ENCODE measurements at regions not wholly inside any gene's neighbourhood (a gene's known extent, or its start where the extent isn't known, plus 50 kb on each side); places are given as distances from the start of the nearest gene placed in this dataset.

- TF ChIP-seq ZBTB11 (CRISPR knock-in tag; IDR thresholded peaks at IDR 0.05) = no peak
- TF ChIP-seq, protein P1, sequence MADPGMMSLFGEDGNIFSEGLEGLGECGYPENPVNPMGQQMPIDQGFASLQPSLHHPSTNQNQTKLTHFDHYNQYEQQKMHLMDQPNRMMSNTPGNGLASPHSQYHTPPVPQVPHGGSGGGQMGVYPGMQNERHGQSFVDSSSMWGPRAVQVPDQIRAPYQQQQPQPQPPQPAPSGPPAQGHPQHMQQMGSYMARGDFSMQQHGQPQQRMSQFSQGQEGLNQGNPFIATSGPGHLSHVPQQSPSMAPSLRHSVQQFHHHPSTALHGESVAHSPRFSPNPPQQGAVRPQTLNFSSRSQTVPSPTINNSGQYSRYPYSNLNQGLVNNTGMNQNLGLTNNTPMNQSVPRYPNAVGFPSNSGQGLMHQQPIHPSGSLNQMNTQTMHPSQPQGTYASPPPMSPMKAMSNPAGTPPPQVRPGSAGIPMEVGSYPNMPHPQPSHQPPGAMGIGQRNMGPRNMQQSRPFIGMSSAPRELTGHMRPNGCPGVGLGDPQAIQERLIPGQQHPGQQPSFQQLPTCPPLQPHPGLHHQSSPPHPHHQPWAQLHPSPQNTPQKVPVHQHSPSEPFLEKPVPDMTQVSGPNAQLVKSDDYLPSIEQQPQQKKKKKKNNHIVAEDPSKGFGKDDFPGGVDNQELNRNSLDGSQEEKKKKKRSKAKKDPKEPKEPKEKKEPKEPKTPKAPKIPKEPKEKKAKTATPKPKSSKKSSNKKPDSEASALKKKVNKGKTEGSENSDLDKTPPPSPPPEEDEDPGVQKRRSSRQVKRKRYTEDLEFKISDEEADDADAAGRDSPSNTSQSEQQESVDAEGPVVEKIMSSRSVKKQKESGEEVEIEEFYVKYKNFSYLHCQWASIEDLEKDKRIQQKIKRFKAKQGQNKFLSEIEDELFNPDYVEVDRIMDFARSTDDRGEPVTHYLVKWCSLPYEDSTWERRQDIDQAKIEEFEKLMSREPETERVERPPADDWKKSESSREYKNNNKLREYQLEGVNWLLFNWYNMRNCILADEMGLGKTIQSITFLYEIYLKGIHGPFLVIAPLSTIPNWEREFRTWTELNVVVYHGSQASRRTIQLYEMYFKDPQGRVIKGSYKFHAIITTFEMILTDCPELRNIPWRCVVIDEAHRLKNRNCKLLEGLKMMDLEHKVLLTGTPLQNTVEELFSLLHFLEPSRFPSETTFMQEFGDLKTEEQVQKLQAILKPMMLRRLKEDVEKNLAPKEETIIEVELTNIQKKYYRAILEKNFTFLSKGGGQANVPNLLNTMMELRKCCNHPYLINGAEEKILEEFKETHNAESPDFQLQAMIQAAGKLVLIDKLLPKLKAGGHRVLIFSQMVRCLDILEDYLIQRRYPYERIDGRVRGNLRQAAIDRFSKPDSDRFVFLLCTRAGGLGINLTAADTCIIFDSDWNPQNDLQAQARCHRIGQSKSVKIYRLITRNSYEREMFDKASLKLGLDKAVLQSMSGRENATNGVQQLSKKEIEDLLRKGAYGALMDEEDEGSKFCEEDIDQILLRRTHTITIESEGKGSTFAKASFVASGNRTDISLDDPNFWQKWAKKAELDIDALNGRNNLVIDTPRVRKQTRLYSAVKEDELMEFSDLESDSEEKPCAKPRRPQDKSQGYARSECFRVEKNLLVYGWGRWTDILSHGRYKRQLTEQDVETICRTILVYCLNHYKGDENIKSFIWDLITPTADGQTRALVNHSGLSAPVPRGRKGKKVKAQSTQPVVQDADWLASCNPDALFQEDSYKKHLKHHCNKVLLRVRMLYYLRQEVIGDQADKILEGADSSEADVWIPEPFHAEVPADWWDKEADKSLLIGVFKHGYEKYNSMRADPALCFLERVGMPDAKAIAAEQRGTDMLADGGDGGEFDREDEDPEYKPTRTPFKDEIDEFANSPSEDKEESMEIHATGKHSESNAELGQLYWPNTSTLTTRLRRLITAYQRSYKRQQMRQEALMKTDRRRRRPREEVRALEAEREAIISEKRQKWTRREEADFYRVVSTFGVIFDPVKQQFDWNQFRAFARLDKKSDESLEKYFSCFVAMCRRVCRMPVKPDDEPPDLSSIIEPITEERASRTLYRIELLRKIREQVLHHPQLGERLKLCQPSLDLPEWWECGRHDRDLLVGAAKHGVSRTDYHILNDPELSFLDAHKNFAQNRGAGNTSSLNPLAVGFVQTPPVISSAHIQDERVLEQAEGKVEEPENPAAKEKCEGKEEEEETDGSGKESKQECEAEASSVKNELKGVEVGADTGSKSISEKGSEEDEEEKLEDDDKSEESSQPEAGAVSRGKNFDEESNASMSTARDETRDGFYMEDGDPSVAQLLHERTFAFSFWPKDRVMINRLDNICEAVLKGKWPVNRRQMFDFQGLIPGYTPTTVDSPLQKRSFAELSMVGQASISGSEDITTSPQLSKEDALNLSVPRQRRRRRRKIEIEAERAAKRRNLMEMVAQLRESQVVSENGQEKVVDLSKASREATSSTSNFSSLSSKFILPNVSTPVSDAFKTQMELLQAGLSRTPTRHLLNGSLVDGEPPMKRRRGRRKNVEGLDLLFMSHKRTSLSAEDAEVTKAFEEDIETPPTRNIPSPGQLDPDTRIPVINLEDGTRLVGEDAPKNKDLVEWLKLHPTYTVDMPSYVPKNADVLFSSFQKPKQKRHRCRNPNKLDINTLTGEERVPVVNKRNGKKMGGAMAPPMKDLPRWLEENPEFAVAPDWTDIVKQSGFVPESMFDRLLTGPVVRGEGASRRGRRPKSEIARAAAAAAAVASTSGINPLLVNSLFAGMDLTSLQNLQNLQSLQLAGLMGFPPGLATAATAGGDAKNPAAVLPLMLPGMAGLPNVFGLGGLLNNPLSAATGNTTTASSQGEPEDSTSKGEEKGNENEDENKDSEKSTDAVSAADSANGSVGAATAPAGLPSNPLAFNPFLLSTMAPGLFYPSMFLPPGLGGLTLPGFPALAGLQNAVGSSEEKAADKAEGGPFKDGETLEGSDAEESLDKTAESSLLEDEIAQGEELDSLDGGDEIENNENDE (IDR thresholded peaks at IDR 0.05; ENCODE audit: low read depth, low read length) = no peak
- no peak for TF ChIP-seq ZNF431 (CRISPR knock-in tag; IDR thresholded peaks at IDR 0.05)
- TF ChIP-seq HNRNPLL (IDR thresholded peaks at IDR 0.05; ENCODE audit: low read depth, low read length, poor library complexity, severe bottlenecking) = no peak
- TF ChIP-seq ZNF121 (CRISPR knock-in tag; conservative IDR thresholded peaks at IDR 0.05) = no peak
- TF ChIP-seq LARP7 (IDR thresholded peaks at IDR 0.05) = no peak
Observed at GRCh38 chr11:106468086-106468485, 390.6 kb downstream of the AASDHPPT start.

Measured in K562 (cell line).